HepG2 (cell line): ENCODE measurements at regions not wholly inside any gene's neighbourhood (a gene's known extent, or its start where the extent isn't known, plus 50 kb on each side); places are given as distances from the start of the nearest gene placed in this dataset.

Source experiments
- EHMT2 ChIP-seq: fragments of 200-600 bp; sonication (generic); IDR thresholded peaks from 2 replicates; pipeline ENCODE4 v1.7.0; 2017; ENCODE audit warnings: antibody characterized with exemption, low read depth, low read length, borderline replicate concordance
- EP300 ChIP-seq, 3 experiments: sonication (generic) in 1 of 3; formaldehyde crosslinking in 1 of 3; IDR thresholded peaks; 2 replicates each; pipeline versions ENCODE4 v1.5.1 to v1.6.1; 2011 to 2020; ENCODE audit warnings: low read depth in 2 of 3, low read length in 2 of 3, borderline replicate concordance in 1 of 3, improper control_type of control experiment in 1 of 3, mild to moderate bottlenecking in 1 of 3, missing genetic modification reagents in 1 of 3, moderate library complexity in 1 of 3
- HCFC1 ChIP-seq: fragments of 150-350 bp; IDR thresholded peaks from 2 replicates; pipeline ENCODE4 v1.6.1; 2014; ENCODE audit warnings: low read depth, low read length
- KLF11 ChIP-seq: IDR thresholded peaks from 2 replicates; pipeline ENCODE4 v1.6.1; 2016; ENCODE audit warnings: missing compliant biosample characterization
- POLR2A ChIP-seq, 2 experiments: IDR thresholded peaks; 2 replicates each; pipeline ENCODE4 v1.6.1; 2011; ENCODE audit warnings: low read depth in 2 of 2, low read length in 2 of 2, mild to moderate bottlenecking in 1 of 2, moderate library complexity in 1 of 2; ENCODE audit not compliant: insufficient read depth in 1 of 2
- SP1 ChIP-seq, 2 experiments: fragments of 450-650 bp in 1 of 2; sonication (generic) in 1 of 2; formaldehyde crosslinking in 1 of 2; IDR thresholded peaks; 2 replicates each; pipeline versions ENCODE4 v1.4.0 to v1.6.1; 2016 to 2020; ENCODE audit warnings: missing genetic modification reagents in 1 of 2
- TAF1 ChIP-seq: sonication (generic); formaldehyde crosslinking; IDR thresholded peaks from 2 replicates; pipeline ENCODE4 v1.4.0; 2020; ENCODE audit warnings: missing genetic modification reagents
- TEAD2 ChIP-seq: sonication (generic); formaldehyde crosslinking; IDR thresholded peaks from 2 replicates; pipeline ENCODE4 v1.9.0; 2021; ENCODE audit warnings: missing genetic modification reagents
- ZFP36 ChIP-seq: fragments of 150-350 bp; IDR thresholded peaks from 2 replicates; pipeline ENCODE4 v1.6.1; 2018; ENCODE audit warnings: borderline replicate concordance, low read length, low read depth; ENCODE audit not compliant: partially characterized antibody
- ZNF143 ChIP-seq: sonication (generic); formaldehyde crosslinking; IDR thresholded peaks from 2 replicates; pipeline ENCODE4 v1.4.0; 2020; ENCODE audit warnings: missing genetic modification reagents
- ZNF772 ChIP-seq: sonication (generic); formaldehyde crosslinking; IDR thresholded peaks from 2 replicates; pipeline ENCODE4 v1.5.0; 2020; ENCODE audit warnings: mild to moderate bottlenecking, missing genetic modification reagents
- TF ChIP-seq, protein P1 (sequence below): sonication (generic); formaldehyde crosslinking; IDR thresholded peaks from 2 replicates; pipeline ENCODE4 v1.5.0; 2020; ENCODE audit warnings: mild to moderate bottlenecking, missing genetic modification reagents, moderate library complexity
- TF ChIP-seq, protein P2 (sequence below): sonication (generic); formaldehyde crosslinking; IDR thresholded peaks from 2 replicates; pipeline ENCODE4 v1.4.0; 2020; ENCODE audit warnings: missing genetic modification reagents

DNA sequence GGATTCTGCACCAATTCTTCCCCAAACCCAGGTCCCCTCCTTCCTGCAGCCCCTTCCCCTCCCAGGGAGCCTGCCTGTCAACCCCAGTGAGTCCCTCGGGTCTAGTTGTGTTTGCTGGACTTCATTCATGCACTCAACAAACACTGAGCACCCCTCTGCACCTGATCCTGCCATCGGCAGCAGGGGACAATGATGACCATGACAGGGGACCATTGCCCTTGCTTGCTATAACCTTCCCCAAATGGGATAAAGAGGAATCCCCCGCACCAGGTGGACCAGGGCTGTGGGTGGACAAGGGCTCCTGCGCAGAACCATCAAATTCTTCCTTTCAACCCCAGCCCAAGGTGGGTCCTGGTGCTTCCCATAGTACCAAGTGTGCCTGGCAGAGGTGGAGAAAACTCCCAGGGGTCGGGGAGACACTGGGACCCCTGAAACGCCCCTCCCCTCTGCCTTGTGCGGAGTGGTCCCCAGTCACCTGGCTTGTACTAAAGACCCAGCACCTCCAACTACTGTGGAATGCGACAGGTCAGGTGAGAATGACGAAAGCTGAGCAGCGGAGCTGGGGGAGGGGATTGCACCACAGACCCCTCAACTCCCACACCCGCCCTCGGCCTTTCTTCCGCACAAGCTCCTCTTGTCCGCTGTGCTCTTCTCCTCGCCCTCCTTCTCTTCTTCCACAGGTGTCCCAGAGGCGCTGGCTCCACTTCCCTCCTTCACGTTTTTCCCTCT, 119.9 kb upstream of the ZNF217 start:
- TF ChIP-seq KLF11 (CRISPR knock-in tag): no peak
- TF ChIP-seq, protein P1, sequence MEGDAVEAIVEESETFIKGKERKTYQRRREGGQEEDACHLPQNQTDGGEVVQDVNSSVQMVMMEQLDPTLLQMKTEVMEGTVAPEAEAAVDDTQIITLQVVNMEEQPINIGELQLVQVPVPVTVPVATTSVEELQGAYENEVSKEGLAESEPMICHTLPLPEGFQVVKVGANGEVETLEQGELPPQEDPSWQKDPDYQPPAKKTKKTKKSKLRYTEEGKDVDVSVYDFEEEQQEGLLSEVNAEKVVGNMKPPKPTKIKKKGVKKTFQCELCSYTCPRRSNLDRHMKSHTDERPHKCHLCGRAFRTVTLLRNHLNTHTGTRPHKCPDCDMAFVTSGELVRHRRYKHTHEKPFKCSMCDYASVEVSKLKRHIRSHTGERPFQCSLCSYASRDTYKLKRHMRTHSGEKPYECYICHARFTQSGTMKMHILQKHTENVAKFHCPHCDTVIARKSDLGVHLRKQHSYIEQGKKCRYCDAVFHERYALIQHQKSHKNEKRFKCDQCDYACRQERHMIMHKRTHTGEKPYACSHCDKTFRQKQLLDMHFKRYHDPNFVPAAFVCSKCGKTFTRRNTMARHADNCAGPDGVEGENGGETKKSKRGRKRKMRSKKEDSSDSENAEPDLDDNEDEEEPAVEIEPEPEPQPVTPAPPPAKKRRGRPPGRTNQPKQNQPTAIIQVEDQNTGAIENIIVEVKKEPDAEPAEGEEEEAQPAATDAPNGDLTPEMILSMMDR (CRISPR knock-in tag): no peak
- no peak for TF ChIP-seq ZNF143 (CRISPR knock-in tag)
- TF ChIP-seq EP300 (IDR thresholded peaks at IDR 0.05; ENCODE audit: low read depth in 2 of 2, low read length in 2 of 2): no peak
- no peak for TF ChIP-seq EP300 (CRISPR knock-in tag; IDR thresholded peaks at IDR 0.05; ENCODE audit: borderline replicate concordance)
- TF ChIP-seq ZFP36: no peak
- no peak for TF ChIP-seq HCFC1
- TF ChIP-seq, protein P2, sequence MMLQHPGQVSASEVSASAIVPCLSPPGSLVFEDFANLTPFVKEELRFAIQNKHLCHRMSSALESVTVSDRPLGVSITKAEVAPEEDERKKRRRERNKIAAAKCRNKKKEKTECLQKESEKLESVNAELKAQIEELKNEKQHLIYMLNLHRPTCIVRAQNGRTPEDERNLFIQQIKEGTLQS (CRISPR knock-in tag): no peak
- TF ChIP-seq POLR2A (IDR thresholded peaks at IDR 0.05; ENCODE audit: insufficient read depth in 1 of 2, low read depth in 2 of 2, low read length in 2 of 2): no peak
- no peak for TF ChIP-seq SP1 (IDR thresholded peaks at IDR 0.05)
- no peak for TF ChIP-seq SP1 (CRISPR knock-in tag; IDR thresholded peaks at IDR 0.05)
- TF ChIP-seq ZNF772: no peak
- TF ChIP-seq TEAD2 (CRISPR knock-in tag): no peak
- no peak for TF ChIP-seq TAF1
- no peak for TF ChIP-seq EHMT2
